ENCODE measurements at regions not wholly inside any gene's neighbourhood (a gene's known extent, or its start where the extent isn't known, plus 50 kb on each side); places are given as distances from the start of the nearest gene placed in this dataset.

- TF ChIP-seq, protein P1, sequence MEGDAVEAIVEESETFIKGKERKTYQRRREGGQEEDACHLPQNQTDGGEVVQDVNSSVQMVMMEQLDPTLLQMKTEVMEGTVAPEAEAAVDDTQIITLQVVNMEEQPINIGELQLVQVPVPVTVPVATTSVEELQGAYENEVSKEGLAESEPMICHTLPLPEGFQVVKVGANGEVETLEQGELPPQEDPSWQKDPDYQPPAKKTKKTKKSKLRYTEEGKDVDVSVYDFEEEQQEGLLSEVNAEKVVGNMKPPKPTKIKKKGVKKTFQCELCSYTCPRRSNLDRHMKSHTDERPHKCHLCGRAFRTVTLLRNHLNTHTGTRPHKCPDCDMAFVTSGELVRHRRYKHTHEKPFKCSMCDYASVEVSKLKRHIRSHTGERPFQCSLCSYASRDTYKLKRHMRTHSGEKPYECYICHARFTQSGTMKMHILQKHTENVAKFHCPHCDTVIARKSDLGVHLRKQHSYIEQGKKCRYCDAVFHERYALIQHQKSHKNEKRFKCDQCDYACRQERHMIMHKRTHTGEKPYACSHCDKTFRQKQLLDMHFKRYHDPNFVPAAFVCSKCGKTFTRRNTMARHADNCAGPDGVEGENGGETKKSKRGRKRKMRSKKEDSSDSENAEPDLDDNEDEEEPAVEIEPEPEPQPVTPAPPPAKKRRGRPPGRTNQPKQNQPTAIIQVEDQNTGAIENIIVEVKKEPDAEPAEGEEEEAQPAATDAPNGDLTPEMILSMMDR (conservative IDR thresholded peaks at IDR 0.05 in 1 of 2, IDR thresholded peaks at IDR 0.05 in 1 of 2; ENCODE audit: extremely low read depth in 1 of 2, insufficient read depth in 1 of 2, low read depth in 1 of 2, low read length in 2 of 2) = no peak
- no peak for TF ChIP-seq EZH2 (IDR thresholded peaks at IDR 0.05; ENCODE audit: borderline replicate concordance, low read length)
These were observed 412.5 kb downstream of the GJA1 start for GRCh38 chr6:121847806-121848522.
